HG03159 (cell line): ENCODE measurements at regions not wholly inside any gene's neighbourhood (a gene's known extent, or its start where the extent isn't known, plus 50 kb on each side); places are given as distances from the start of the nearest gene placed in this dataset.
"Not testable (repeated sequence)": the region's sequence is repeated elsewhere in the genome, so short reads cannot be mapped to it uniquely, and the experiment has no call there.

Experiments
- ATAC-seq: cut with Tn5 transposase; IDR thresholded peaks from one replicate; pipeline ENCODE4 v1.9.1; 2021; ENCODE audit warnings: mild to moderate bottlenecking, moderate library complexity; ENCODE audit not compliant: unreplicated experiment

- ATAC-seq = no peak
Observed at GRCh38 chr4:149211876-149212275, 603.8 kb downstream of the IQCM start.

GRCh38 chr4:149203256-149204001, 612.2 kb downstream of the IQCM start:
- no peak for ATAC-seq

GRCh38 chr4:149202117-149202516, 613.5 kb downstream of the IQCM start:
- ATAC-seq = no peak

- ATAC-seq = no peak
Observed at GRCh38 chr4:149199594-149199993, 616.0 kb downstream of the IQCM start.

DNA sequence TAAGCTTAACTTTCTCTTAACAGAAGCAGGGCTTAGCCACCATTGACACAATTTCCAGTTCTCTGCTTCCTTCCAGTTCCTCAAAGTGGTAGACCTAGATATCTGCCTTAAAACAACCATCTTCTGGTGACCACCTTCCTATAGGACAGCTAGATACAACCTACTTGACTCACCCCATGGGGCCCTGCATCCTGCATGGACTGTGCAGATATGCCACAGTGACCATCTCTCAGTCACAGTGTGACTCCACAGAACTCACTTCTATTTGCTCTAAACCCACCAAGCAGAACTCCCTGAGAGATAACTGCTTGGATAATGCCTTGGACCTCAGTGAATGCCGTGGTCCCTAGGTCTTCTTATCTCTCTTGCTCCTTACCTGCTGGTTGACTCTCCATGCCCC, 621.6 kb downstream of the IQCM start:
- no peak for ATAC-seq

DNA sequence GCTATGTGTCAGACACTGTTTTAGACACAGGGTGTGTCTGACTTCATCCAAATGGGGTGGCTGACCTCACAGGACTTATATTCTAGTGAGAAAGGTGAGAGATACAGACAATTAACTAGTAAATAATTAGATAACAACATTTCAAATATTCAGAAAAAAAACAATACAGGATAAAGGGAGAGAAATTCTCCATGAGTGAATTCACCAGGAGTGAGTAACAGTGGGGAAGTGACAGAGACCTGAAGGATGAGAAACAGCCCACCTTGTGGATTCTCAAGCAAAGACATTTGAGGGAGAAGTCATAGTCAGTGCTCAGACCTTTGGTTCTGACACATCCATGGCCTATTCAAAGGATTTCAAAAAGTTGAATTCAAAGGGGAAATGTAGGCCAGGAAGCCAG, 627.9 kb downstream of the IQCM start:
- no peak for ATAC-seq

DNA sequence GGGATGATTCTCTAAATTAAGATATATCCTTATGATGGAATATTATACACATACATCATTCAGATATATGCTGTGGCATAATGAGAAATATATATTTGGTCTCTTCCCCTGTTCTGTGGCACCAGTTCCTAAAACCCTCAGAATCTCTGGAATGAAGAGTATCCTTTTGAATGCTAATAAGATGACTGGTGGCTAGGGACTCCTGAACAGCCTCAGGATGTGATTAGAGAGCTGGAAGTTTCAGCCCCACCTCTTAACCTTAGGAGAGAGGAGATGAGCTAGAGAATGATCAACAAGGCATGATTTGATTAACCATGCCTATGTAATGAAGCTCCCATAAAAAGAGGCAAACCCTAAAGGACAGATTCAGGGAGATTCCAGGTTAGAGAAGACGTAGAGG, 632.0 kb downstream of the IQCM start:
- ATAC-seq = no peak

DNA sequence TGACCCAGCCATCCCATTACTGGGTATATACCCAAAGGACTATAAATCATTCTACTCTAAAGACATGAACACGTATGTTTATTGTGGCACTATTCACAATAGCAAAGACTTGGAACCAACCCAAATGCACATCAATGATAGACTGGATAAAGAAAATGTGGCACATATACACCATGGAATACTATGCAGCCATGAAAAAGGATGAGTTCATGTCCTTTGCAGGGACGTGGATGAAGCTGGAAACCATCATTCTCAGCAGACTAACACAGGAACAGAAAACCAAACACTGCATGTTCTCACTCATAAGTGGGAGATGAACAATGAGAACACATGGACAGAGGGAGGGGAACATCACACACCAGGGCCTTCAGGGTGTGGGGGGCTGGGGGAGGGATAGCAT, 634.2 kb downstream of the IQCM start:
- not testable (repeated sequence) for ATAC-seq

DNA sequence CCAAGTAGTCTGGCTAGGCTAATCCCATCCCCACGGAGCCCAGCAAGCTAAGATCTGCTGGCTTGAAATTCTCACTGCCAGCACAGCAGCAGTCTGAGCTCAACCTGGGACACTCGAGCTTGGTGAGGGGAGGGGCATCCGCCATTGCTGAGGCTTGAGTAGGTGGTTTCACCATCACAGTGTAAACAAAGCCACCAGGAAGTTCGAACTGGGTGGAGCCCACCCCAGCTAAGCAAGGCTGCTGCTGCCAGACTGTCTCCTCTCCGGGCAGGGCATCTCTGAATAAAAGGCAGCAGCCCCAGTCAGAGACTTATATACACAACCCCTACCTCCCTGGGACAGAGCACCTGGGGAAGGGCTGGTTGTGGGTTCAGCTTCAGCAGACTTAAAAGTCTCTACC, 639.6 kb downstream of the IQCM start:
- ATAC-seq = no peak

DNA sequence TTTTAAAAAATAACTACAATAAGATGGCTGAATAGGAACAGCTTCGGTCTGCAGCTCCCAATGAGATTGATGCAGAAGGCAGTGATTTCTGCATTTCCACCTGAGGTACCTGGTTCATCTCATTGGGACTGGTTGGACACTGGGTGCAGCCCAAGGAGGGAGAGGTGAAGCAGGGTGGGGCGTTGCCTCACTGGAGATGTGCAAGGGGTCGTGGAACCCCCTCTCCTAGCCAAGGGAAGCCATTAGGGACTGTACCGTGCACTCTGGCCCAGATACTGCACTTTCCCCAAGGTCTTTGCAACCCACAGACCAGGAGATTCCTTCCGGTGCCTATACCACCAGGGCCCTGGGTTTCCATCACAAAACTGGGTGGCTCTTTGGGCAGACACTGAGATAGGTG, 640.1 kb downstream of the IQCM start:
- ATAC-seq = no peak

DNA sequence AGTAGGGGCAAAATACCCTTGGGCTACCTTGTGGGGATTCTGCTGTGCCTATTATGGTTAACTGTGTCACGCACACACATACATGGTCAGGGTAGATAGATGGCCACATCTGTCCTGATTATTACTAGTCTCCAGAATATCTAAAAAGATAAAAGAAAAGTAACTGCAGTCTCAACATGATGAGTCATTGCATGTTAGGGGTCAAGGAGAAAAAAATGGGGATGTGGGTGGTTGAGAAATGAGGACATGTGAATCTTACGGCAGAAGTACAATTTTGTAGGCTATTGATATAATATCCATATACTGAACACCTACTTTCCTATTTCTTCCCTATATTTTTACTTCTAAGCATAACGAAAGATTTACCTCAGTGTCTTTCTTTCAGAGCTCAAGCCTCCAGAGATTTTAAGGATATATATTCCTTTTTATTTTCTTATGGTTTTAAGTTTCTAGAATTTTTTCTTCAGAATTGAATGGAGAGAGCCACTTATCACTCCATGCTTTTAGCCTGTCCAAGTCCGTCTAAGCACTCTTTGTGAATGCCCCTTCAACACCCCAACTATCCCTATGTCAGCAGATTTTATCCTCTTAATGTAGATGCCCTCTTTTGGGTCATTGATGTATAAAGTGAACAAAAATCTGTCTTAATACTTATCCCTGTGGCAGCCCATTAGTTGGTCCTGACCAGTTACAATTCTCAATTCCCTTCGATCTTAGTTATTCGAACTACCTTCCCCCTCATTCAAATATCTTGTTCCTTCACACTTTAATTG, 642.2 kb downstream of the IQCM start:
- ATAC-seq = no peak

DNA sequence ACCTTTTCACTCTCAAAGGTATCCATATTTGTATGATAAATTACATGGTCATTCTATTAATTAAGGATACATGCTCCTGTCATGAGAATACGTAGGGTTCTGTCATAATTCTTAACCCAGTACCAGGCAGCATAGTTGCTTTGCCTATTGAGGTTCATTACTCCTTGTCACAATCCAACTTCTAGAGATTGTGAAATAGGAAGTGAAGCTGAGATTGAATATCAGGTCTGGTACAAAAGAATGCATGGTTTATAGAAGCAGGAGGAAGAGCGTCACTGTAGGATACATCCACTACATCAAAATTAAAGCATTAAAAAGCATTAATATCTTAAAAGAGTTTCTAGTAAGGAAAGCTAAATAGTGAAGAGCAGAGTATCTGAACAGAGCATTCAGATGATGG, 647.0 kb downstream of the IQCM start:
- ATAC-seq = no peak

- no peak for ATAC-seq
Observed at GRCh38 chr4:149166876-149167275, 648.8 kb downstream of the IQCM start.

- ATAC-seq = no peak
Observed at GRCh38 chr4:149166365-149166764, 649.3 kb downstream of the IQCM start.

- no peak for ATAC-seq
Observed at GRCh38 chr4:149164282-149164681, 651.4 kb downstream of the IQCM start.

DNA sequence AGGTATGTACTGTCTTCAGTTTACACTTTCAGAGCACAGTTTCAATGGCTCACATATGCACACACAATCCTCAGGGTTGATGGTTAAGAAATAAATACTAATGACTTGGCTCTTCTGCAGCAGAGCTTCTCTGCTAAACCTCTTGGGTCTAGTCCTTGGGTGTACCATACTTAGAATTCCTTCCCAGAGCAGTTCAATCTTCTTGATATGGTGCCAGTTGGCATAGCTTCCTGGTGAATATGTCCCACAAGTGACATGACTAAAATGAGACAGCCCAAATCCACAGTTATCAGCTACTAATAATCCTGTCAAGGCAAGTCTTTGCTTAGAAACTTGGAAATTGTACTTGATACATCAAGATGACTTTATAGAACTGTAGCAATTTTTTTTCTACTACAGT, 654.4 kb downstream of the IQCM start:
- no peak for ATAC-seq

DNA sequence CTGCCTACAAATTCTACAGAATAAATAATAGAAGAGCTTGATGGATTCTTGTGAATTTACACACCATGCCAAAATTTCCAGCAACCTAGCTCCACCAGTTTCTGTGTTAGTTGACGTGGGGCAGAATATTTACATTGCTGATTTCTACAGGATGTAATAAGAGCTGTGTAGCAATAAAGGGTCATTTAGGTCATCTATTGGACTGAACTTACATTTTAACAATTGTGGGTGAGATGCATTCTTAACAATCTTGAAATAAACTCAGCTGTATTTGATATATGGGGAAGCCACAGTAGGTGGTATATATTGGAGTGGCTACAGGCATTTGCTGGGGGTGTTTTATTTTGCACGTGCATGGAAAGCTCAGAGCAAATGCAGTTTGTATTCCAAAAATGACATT, 655.3 kb downstream of the IQCM start:
- ATAC-seq = no peak

DNA sequence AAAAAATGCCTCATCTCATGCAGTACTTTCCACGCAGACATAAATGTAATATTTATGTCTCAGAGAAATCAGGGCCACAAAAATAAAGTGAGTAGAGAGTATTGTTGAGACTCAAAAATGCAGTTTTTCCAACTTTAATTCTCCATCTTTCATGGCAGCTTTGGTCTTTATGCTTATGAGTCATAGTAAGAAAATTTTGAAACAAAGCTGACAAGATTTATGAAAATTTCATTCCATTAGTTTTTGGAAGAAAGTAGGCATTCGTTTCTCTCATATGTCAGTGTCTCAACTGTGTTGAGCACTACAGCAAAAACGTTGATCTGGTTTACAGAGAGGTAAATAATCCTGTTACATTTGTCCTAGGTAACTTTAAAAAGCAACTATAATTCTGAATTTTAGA, 656.8 kb downstream of the IQCM start:
- no peak for ATAC-seq

DNA sequence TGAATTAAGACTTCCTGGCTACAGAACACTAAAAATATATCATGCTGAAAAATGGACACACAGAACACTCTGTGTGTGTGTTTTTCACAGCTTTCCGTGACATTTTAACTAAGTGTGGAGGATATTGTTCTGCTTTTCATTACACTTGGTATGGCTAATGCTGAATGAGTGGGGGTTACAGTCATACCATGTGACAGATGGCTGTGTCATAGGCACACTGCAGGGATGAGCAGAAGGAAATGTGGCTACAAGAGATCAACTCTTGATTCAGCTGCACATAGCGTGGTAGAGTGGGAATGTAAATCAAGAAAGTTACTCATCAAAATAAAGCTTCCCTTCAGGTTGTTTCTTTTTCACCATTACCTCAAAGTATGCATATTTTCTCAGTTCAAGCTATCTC, 669.8 kb downstream of the IQCM start:
- ATAC-seq = no peak

- ATAC-seq = no peak
Observed at GRCh38 chr4:149144060-149144459, 671.6 kb downstream of the IQCM start.

DNA sequence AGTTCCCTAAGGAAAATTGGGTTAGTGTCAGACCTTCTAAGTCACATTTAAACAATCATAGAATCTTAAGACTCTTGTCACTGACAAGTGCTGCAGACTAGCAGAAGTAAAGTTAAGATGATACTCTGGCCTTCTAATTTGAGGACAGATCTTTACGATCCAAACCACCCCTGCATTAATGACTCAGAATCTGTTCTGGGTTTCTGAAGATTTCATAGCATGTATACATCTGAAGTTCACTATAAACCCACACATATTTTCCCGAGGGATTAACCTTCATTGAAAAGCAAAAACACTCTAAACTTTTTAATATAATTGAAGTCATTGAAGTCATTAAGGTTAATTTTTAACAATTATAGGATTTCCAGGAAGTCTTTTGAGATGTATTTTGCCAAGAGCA, 674.3 kb downstream of the IQCM start:
- no peak for ATAC-seq

DNA sequence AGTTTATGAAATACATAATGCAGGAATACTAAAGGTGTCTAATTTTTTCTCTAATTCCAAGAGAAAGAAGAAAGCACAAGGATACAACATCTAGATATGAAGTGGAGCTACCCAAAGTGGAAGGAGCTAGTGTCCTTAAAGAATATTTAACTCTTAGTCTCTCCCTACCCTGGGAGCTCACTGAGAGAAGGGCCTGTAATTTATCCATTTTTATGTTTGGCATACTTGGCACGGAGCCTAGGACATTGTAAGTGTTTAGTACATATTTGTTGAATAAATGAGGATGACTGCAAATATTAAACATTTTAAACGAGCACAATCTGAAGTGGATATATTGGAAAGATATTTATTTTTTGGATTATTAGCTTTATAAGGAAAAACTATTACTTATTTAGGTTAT, 674.8 kb downstream of the IQCM start:
- ATAC-seq = no peak
